Retina (tissue), 1 donor: ENCODE measurements at regions not wholly inside any gene's neighbourhood (a gene's known extent, or its start where the extent isn't known, plus 50 kb on each side); places are given as distances from the start of the nearest gene placed in this dataset.

Experiments used
- DNase-seq: peaks from one replicate; pipeline ENCODE4 v3.0.0-alpha.2; 2016

DNA sequence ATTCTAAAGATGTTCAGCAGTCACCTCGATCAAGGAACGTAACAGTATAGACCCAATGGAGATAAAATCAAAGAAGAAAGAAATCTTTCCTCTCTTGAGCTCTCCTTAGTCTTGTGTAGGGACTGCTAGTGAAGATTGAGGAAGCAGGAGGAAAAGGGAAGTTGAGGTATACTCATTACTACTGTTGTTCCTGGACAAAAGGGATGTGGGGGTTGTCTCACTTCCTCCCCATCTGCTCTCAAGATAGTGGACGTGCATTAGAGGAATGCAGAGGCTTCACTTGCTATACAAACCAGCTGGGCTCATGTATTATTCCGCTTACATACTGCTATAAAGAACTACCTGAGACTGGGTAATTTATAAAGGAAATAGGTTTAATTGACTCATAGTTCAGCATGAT is 208.9 kb upstream of the ARHGEF9 start:
- no peak for DNase-seq

DNA sequence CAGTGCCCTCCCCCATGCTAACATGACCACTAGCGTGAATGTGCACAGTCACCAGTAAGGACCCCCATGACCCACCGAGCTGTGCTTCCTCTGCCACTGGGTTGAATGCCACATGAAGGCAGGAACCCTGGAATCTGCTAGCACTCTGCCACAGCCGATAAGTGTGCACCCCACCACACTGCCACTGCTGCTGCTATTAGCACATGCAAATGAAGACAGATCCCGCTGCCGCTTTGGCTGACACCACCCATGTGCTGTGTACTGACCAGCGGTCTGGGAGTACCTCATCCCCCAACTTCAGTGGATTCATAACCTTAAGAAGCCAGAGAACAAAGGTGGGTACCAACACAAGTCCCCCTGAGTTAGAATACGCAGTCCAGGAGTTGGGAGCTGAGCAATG is 200.9 kb upstream of the ARHGEF9 start:
- DNase-seq: no peak

DNA sequence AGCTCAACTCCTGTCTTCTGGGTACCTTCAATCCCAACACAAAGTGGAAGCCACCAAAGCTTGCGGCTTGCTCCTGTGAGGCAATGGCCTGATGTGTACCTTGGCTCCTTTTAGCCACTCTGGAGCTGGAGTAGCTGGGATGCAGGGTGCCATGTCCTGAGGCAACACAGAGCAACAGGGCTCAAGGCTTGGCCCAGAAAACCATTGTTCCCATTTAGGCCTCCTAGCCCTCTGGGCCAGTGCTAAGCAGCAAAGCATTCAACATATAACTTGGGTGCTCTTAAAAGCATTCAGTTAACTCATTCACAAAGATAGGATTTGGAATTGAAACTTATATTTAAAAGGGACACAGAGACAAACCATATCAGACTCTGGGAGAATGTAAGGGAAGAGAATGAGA is 194.5 kb upstream of the ARHGEF9 start:
- DNase-seq: no peak

DNA sequence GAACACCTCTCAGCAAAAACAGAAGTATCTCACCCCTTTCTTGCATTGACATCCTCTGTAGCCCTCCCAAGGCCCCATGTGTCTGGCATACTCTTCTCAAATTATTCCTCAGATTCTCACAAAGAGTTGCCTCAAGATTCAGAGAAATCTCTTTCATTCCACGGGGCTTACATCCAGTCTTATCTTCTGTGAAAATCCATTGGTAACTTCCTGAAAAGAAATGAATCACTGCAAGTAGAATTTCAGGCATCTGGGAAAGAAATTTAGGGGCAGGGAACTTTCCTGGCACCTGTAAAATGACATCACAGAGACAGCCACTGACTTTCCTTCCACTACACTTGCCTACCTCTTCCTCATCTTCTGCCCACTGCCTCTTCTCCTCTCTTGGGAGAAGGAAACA is 182.5 kb upstream of the ARHGEF9 start:
- DNase-seq: no peak

DNA sequence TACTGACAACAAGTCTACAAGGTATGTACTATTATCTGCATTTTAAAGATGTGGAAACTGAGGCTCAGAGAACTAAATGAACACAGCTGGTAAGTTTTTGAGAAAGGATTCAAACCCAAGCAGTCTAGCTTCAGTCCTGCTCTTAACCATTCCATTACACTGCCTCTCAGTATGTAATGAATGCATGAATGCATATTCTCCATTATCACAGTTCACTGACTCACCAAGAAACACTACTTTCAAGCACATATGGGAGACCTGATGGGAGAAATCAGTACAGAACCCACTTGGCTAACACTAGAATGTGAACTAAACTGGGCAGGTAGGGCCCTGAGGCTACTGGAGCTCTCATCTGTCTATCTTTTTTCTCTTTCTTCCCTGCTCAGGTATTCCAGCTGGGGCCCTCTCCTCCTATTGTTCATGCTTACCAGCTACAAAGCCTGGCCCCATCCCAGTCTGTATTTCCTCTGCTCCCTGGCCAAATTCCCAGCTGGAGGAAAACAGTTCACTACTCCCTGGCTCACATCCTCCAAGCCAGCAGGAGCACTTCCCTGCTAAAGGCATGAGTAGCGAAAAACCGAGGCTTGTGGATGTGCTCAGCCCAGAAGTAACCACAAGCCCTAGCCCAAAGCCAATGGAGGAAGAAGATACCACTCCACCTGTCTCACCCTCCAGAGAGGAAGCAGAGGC is 178.2 kb upstream of the ARHGEF9 start:
- DNase-seq: peak; percentile 1

DNA sequence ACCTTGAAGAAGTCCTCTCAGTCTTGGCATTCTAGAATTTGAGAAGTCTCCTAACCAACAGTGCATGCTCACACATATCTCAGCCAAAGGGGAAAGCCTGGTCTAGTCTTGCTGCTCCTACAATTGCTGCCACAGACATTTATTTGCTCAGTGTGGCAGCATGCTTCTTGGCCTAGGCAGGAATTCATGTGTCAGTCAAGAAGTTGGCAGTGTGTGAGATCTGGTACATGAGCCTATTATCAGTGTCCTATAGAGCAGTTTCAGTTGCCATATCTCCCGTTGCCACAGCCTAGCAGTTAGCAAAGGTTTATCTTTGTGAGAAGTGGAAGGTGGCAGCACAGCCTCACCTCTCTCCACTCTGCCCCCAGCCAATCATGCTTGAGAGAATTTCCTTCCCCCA is 176.9 kb upstream of the ARHGEF9 start:
- no peak for DNase-seq

DNA sequence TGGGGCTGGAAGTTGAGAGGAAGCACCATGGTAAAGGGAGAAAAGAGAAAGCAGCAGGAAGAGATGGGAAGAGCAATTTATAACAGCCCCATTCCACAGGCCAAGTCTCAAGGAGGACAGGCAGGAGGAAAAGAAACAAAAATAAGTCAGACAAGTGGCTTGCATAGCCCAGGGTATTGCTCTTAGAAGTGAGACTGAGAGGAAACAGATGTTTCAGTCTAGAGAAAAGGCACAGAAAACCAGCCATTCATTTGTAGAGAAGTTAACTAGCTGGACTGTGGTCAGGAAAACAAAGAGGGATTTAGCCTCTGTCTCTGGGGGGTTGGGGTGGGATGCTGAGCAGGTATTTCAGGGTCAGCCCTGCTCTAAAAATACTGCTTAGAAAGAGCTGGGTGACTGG is 175.0 kb upstream of the ARHGEF9 start:
- DNase-seq: no peak

DNA sequence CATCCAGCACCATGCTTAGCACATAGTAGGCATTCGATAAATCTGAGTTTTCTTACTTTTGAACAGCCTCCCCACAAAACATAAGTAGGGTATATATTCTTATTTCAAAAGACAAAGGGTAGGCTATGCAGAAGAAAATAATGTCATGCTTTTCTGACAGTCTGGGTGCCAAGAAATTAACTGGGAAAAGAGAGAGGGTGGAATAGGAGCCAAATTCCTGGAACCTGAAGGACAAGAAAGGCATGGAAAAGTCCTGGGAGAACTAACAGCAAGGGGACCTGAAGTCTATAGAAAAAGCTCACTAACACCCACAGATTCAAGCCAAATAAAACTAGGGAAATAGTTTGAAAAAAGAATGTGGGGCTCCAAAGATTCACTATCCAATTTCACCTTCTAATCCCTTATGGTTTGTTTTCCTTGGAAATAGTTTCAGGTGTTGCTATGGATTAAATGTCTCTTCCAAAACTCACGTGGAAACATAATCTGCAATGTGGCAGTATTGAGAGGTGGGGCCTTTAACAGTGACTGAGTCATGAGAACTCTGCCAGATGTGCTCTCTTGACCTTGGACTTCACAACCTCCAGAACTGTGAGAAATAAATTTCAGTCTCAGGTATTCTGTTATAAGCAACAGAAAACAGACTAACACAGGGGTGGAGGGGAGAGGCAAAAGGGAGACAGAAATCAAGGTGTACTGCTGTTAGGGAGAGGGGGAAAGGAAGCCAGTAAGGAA is 173.3 kb upstream of the ARHGEF9 start:
- no peak for DNase-seq

DNA sequence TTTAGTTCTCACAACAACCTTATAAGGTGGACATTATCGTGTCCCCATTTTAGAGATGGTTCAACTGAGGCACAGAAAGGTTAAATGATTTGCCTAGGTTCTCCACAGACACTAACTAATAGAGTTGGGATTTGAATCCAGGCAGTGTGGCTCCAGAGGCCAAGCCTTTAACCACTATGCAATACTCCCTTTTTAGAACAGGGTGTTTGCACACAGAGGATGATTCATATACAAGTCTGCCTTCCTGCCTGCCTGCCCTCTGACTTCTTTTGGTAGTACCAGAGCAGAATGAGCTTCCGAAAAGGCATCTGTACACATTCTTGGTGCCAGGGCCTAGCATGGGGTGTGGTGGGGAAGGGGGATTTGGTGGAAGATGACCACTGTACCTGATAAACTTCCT is 150.8 kb upstream of the ARHGEF9 start:
- no peak for DNase-seq

DNA sequence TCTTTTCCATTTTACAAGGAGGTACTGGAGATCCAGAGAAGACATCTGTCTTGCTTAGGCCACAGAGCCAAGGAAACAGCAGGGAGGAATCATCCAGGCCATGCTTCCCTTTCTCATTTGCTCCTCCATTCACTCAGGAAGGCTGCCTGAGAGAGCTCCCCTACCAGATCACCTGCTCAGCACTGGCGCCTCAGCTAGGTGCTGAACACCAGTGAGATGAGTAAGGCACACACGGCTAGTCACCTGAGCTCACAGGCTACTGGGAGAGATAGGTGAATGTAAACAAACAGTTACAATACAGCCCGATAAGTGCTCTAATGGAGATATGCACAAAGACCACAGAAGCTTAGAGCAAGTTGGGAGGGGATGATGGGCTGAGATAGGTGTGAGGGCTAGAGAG is 149.8 kb upstream of the ARHGEF9 start:
- DNase-seq: no peak

DNA sequence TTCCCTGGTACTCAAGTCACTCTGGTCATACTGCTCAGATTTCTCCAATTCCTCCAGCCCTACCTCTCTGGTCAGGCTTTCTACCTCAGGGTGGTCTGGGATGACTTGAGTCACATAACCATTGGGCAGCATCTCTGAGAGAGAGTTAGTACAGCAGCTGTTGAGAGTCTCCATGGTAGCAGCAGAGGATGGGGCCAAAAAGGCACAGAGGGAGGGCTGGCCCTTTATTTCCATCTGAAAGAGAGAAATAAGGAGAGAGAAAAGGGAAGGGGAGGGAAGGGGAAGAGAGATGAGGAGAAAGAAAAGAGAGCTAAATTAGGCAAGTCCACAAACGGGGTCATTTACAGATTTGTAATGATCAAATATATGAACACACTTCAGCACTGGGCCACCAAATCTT is 149.1 kb upstream of the ARHGEF9 start:
- DNase-seq: no peak

DNA sequence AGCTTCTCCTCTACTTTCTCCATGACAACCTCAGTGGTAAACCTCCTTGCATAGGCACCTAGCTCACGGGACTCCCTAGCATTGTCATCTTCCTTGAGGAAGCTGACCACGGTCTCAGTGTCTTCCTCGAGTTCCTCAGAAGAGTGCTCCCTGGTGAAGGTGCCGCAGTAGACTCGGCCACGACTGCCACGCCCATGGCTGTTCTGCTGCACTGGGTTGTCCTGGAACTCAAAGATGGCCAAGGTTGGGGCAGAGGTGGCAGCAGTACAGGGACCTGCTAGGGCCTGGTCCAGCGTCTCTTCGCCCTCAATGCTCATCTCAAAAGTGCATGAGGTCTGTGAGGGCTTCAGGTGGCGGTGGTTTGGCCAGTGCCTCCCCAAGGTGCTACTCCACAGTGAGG is 147.9 kb upstream of the ARHGEF9 start:
- no peak for DNase-seq

DNA sequence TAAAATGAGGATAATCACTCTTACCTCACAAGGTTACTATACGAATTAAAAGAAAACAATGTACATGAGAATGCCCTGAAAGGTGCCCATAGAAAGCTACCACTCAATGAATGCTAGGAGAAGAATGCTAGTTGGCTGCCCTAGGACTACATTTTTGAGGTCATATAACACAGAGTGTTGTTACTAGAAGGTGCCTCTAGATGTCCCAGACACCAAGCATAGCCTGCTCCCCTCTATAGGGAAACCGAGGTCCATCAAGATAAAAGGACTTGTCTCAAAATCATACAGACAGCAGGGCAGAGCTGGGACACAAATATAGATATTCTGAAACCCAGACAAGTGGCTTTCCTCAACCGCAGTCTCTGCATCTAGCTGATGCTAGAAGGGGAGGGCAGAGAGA is 147.0 kb upstream of the ARHGEF9 start:
- no peak for DNase-seq

DNA sequence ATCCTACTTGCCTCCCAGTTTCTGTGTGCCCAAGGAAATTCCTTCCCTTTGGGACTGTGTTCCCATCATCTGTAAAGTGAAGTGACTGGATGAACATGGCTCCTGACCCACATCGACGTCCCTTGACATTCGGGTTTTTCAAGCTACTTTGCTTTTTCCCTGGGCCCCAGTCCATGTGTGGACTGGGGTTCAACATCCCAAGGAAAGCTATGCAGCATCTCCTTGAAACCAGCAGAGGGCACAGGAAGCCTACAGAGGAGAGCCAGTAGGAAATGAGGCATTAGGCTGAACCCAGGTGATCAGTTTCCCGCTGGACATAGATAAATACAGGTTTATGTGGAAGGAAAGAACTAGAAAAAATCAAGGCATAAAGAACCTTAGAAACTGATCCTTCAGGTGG is 145.1 kb upstream of the ARHGEF9 start:
- DNase-seq: peak; percentile 1

DNA sequence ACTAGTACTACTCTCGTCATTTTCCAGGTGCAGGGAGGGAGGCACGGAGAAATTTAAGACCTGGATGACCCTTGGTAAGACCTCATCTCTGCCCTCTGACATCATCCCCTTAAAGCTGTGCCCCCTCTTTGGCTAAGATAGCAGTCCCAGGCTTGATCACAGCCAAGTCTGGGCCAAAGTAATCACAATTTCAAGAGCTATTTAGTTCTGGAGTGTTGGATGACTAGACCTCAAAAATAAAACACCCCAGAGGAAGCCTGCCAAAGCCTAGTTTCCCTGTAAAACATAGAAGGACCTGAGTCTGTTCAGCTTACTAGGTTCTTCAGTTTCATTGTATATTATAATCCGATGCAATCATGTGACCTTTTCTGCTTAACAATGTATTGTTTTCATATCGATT is 144.6 kb upstream of the ARHGEF9 start:
- DNase-seq: no peak

DNA sequence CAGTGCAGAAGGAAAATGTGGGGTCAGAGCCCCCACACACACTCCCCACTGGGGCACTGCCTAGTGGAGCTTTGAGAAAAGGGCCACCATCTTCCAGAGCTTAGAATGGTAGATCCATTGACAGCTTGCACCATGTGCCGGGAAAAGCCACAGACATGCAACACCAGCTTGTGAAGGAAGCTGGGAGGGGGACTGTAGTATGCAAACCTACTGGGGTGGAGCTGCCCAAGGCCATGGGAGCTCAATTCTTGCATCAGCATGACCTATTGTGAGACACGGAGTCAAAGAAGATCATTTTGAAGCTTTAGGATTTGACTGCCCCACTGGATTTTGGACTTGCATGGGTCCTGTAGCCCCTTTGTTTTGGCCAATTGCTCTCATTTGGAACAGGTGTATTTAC is 142.8 kb upstream of the ARHGEF9 start:
- DNase-seq: no peak

DNA sequence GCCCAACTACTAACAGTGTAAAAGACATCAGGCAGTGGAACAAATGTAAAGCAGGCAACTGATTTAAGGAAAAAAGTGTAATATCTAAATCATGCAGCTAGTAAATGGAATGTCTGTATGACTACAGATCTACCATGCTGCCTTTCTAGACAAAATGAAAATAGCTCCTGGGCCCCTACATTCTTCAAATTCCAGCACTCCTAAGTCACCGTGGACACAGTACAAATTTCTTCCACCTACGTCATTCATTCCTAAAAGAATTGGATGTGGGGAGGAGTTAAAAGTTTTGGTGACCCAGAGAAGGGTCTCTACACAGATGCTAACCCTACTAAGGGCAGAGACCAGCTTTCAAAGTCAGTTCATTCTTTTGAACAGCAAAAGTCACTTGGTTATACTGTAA is 137.2 kb upstream of the ARHGEF9 start:
- DNase-seq: no peak

DNA sequence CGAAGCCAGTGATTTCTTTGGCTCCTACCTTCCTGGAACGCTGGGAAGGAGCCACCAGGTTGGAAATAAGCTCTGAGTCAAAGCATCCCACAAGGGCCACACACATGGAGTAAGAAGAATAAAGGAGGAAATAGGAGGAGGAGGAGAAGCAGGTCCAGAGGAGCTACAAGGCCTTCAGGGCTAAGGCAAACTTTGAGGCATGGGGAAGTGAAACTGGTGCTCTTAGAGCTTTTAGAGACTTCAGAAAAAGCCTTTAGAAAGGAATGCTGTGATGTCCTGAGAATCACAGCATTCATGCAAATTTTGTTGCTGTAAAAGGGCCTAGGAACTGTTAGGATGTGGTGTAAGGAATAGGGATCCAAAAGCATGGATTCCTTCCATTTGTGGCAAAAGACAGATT is 135.9 kb upstream of the ARHGEF9 start:
- DNase-seq: no peak

DNA sequence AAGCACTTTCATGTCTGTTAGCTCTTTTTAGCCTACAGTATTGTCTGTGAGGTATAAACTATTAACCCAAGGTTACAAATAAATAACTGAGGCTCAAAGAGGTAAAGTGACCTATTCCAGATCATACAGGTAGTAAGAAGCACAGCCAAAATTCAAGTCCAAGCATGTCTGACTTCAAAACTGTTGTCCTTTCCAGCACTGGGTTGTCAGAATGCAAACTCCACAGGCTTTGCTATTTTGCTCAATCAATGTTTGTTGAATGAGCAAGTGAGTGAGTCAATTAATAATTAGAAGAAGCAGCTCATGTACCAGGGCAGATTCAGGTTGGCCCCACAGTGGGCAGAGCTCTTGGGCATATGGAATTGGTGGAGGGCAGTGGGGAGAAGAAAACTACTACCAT is 134.1 kb upstream of the ARHGEF9 start:
- DNase-seq: no peak

DNA sequence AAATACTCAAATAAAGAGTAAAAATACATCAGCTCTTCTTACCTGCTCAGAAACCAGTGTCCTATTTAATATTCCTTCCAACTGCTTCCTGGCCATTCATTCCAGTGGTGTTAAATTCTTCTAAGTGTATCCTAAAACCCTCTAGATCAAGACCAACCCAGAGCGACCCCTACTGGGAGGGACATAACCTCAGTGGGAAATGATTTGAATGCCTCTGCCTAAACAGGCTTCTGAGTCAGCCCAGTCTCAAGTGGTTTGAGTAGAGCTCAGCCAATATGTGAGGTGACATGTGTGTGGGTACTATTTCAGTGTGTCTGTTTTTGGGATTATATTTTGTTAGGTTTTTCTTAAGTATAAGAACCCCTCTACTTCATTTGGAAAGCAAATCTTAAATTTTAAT is 133.6 kb upstream of the ARHGEF9 start:
- DNase-seq: no peak

DNA sequence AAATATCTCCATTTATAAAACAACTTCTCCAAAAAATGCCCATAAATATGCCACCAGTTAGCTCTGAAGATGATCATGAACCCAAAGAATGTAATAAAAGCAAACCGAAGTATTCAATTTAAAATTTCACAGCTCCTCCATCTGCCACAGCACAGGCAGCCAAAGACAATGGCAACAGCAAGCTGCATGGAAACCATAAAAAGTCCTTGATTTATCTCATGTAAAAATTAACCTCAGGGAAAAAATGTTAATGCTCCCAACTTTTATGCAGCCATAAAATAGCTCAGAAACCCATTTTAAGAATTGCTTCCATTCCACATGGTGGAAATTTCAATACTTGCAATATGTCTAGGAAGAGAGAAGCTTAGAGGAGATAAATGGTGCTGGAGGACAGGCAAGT is 132.3 kb upstream of the ARHGEF9 start:
- no peak for DNase-seq

DNA sequence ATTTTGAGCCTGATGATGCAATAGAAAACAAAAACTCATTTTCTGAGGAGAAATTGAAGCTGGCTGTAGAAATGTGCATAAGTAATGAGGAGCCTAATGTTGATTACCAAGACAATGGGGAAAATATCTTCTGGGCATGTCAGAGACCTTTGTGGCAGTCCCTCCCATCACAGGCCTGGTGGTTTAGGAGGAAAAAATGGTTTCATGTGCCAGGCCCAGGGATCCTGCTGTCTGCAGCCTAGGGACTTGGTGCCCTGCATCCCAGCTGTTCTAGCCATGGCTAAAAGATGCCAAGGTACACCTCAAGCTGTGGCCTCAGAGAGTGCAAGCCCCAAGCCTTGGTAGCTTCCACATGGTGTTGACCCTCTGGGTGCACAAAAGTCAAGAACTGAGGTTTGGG is 128.7 kb upstream of the ARHGEF9 start:
- DNase-seq: no peak

DNA sequence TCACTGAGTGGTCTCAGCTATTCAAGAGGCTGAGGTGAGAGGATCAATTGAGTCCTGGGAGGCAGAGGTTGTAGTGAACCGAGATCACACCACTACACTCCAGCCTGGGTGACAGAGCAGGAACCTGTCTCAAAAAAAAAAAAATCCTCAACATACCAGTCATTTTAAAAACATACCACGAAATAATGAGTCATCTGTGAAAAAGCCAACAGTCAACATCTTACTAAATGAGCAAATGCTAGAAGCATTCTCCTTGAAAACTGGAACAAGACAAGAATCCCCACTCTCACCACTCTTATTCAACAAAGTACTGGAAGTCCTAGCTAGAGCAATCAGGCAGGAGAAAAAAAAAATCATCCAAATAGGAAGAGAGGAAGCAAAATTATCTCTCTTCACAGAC is 104.0 kb upstream of the ARHGEF9 start:
- DNase-seq: no peak

DNA sequence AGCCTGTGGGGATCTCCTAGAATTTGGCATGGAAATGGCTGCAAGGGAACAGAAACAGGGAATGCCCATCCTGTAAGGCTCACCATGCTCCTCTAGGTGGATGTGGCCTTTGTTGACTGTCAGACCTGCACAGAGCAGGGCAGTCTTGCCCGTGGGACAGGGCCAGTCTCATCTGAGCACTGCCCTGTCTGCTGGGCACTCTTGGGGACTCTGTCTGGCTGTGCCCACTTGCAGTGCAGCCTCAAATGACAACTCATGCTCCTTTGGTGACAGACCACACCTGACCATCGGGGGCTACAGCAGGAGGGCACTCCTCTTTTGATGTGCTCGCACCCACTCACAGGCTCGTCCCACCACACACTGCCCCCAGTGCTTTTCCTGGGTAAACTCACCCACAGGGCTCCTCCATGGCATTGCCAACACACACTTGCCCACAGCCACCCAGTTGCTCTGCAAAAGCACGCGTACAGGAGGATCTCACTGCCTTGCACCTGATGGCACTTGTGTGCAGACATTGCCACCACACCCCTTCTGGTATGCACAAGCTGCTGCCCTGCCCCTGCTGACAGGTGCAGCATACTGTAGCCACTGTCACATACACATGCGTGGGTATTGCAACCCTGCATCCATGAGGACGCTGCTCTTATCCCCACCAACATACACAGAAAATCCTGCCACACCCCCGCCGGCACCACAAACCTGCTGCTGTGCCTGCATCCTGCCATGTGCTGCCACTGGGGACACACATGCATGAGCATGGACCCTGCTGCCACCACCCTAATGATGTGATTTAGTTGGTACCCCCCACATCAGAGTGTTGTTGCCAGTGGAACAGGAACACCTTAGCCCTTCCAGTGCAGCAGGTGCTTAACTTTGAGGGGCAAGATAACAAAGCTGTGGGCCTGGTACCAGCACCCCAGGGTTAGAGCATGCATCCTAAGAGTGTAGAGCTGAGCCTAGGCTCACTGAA is 100.1 kb upstream of the ARHGEF9 start:
- DNase-seq: no peak
